Left lung (tissue), 4 donors: ENCODE measurements at regions not wholly inside any gene's neighbourhood (a gene's known extent, or its start where the extent isn't known, plus 50 kb on each side); places are given as distances from the start of the nearest gene placed in this dataset.
"Not testable (repeated sequence)": the region's sequence is repeated elsewhere in the genome, so short reads cannot be mapped to it uniquely, and the experiment has no call there.

Experiments used
- ATAC-seq: fragments of 200-7000 bp; cut with Tn5 transposase; one replicate; pipeline ENCODE4 v1.9.1; 2020; ENCODE audit warnings: moderate library complexity
- DNase-seq, 4 donors: peaks; one replicate each; pipeline ENCODE4 v3.0.0-alpha.2; 2013 to 2020
- H3K27ac ChIP-seq, 2 donors: fragments of 200-600 bp; sonication (generic) in 1 of 2; one replicate each; pipeline versions ENCODE4 v1.5.0 to v1.8.0; 2020 to 2021
- H3K27me3 ChIP-seq, 2 donors: fragments of 200-600 bp; sonication (generic) in 1 of 2; one replicate each; pipeline versions ENCODE4 v1.5.0 to v1.8.0; 2020 to 2021
- H3K36me3 ChIP-seq, 2 donors: fragments of 200-600 bp; sonication (generic) in 1 of 2; one replicate each; pipeline versions ENCODE4 v1.5.0 to v1.8.0; 2020 to 2021
- H3K4me1 ChIP-seq, 2 donors: fragments of 200-600 bp; one replicate each; pipeline ENCODE4 v1.8.0; 2021
- H3K4me3 ChIP-seq, 2 donors: fragments of 200-600 bp; sonication (generic) in 1 of 2; one replicate each; pipeline versions ENCODE4 v1.5.0 to v1.8.0; 2020 to 2021; ENCODE audit warnings: mild to moderate bottlenecking in 1 of 2
- H3K9me3 ChIP-seq, 2 donors: fragments of 200-600 bp; sonication (generic) in 1 of 2; one replicate each; pipeline versions ENCODE4 v1.5.0 to v1.8.0; 2020 to 2021
- intact Hi-C, 2 donors: fragments of 100-400 bp; cut with DNase I; formaldehyde crosslinking; loops; one replicate each; pipeline versions ENCODE4 v1.11.2 to v1.14.2; 2022
- TF ChIP-seq, protein P1 (sequence below), 2 donors: fragments of 200-600 bp; sonication (generic) in 1 of 2; IDR thresholded peaks; one replicate each; pipeline versions ENCODE4 v1.5.0 to v1.8.0; 2021; ENCODE audit warnings: antibody characterized with exemption in 2 of 2
- donor health status: DM: no; HTN: yes; CAD: no.
- donor health status: DM: no; HTN: no; CAD: no.

DNA sequence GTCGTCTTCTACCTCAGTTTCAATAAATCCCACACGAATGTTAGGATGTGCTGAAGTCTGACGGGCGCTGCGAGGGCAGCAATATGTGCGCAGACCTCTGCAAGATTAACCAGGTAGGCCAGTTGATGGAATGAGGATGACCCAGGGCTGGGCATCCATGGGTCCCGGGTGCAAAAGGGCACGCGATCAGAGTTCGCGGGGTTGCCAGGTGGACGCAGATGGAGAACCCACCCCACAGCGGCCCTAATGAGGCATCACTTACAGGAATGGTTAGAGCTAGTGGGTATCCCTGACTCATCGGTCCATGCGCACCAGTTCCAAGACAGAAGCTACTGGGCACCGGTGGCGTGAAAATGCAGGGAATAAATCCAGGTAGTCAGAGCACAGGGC lies 2116.0 kb downstream of the TP53TG3F start:
- Histone ChIP-seq H3K27me3 (no peaks in the 10 kb centered on the region), H3K27ac (no peak overlapping the region), H3K36me3 (no peaks in the 10 kb centered on the region), H3K4me3 (no peak overlapping the region), H3K9me3 (peaks cover 0 to 75% of the 10 kb centered on the region in 2 donors), H3K4me1 (no peaks in the 10 kb centered on the region)
- TF ChIP-seq, protein P1, sequence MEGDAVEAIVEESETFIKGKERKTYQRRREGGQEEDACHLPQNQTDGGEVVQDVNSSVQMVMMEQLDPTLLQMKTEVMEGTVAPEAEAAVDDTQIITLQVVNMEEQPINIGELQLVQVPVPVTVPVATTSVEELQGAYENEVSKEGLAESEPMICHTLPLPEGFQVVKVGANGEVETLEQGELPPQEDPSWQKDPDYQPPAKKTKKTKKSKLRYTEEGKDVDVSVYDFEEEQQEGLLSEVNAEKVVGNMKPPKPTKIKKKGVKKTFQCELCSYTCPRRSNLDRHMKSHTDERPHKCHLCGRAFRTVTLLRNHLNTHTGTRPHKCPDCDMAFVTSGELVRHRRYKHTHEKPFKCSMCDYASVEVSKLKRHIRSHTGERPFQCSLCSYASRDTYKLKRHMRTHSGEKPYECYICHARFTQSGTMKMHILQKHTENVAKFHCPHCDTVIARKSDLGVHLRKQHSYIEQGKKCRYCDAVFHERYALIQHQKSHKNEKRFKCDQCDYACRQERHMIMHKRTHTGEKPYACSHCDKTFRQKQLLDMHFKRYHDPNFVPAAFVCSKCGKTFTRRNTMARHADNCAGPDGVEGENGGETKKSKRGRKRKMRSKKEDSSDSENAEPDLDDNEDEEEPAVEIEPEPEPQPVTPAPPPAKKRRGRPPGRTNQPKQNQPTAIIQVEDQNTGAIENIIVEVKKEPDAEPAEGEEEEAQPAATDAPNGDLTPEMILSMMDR (IDR thresholded peaks at IDR 0.05) = no peak
- ATAC-seq (no peak), DNase-seq (no peak)
- intact Hi-C loops = no loop called here

DNA sequence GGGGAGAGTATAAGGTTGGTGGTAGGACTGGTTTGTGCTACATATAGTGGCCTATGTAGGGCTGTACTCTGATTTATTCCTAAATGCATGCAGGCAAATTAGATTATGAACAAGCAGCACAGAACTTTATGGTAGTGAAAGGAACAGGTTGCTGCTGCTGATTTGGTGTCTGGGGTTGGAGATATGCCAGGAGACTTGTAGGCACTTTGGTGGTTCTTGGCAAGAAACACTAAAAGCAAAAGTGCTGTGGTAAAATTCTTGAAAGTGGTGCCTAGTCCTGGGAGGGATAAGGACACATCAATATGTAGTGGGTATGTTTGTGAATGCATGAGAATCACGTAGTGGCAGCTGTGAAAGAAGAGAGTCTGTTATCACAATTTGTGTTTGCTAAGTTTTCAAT lies 2126.0 kb downstream of the TP53TG3F start:
- Histone ChIP-seq H3K27ac (no peak overlapping the region), H3K36me3 (no peaks in the 10 kb centered on the region), H3K4me3 (no peak overlapping the region), H3K4me1 (no peaks in the 10 kb centered on the region), H3K9me3 (peaks cover 0 to 26% of the 10 kb centered on the region in 2 donors), H3K27me3 (no peaks in the 10 kb centered on the region)
- TF ChIP-seq, protein P1 (IDR thresholded peaks at IDR 0.05) = no peak
- DNase-seq (no peak), ATAC-seq (no peak)
- intact Hi-C loops = no loop called here

DNA sequence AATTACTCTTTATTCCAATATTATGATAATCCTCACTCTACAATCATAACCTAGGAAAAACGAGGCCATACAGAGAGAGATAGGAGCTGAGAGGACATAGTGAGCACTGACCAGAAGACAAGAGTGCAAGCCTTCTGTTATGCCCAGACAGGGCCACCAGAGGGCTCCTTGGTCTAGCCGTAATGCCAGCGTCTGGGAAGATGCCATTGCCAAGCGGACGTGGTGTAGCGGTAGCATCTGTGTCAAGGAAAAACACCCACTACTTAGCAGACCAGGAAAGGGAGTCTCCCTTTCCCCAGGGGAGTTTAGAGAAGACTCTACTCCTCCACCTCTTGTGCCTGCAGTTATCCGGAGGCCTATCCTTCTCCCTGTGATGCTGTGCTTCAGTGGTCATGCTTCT lies 2131.5 kb downstream of the TP53TG3F start:
- H3K4me3 ChIP-seq, H3K36me3 ChIP-seq, intact Hi-C loops, DNase-seq, H3K27ac ChIP-seq, ATAC-seq, H3K4me1 ChIP-seq, H3K27me3 ChIP-seq: not testable (repeated sequence)
- peaks cover 0 to 32% of the 10 kb centered on the region in 2 donors for H3K9me3 ChIP-seq

DNA sequence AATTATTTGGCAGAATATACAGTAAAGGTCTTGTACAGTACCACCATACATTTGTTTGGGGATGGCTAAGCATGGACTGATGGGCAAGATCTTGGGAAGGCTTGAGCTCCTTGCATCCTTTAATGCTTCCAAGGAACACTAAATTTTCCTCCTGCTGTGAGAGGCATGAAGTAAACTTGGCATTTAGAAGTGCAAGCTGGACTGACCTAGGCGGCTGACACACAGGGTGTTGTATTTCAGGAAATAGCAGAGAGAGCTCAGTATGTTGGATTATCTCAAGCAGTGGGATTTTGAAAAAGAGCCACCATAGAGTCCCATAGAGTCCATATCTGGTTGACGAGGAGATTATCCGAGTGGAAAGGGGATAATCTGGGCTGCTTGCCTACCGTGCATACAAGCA lies 2137.1 kb downstream of the TP53TG3F start:
- TF ChIP-seq, protein P1 (IDR thresholded peaks at IDR 0.05) = no peak
- Histone ChIP-seq H3K4me1 (no peaks in the 10 kb centered on the region), H3K36me3 (no peaks in the 10 kb centered on the region), H3K27me3 (no peaks in the 10 kb centered on the region), H3K9me3 (peaks cover 0 to 28% of the 10 kb centered on the region in 2 donors), H3K27ac (no peak overlapping the region), H3K4me3 (no peak overlapping the region)
- intact Hi-C loops = no loop called here
- DNase-seq (no peak), ATAC-seq (no peak)

DNA sequence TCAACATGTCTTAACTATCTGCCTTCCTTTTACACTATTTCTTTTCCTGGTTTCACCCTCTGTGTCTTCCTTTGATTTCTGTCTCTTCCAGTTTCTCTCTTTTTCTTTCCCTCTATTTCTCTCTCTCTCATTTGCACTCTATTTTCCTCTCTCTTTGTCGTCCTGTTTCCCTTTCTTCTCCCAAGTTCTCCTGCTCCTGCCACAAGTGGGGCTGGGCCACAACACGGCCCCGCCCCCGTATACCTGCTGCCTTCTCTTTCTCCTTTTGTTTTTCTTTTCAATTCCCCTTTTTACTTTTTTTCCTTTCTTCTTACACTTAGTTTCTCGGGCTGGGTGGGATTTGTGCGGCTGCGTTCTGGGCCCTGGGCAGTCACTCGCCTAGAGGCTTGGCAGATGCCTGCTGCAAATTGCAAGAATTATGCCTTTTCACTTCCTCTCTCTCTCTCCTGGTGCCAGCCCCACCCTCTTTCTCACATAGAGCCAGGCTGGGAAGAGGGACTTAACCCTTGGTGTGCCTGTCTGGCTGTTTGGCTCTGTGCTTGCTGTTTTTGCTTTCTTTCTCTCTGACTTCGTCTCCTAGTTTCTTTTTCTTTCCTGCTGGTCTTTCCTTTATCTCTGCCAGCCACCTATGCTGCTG lies 2139.4 kb downstream of the TP53TG3F start:
- Histone ChIP-seq H3K36me3 (no peaks in the 10 kb centered on the region), H3K9me3 (peaks cover 0 to 18% of the 10 kb centered on the region in 2 donors), H3K4me3 (no peak overlapping the region), H3K27me3 (no peaks in the 10 kb centered on the region), H3K4me1 (no peaks in the 10 kb centered on the region), H3K27ac (no peak overlapping the region)
- TF ChIP-seq, protein P1 (IDR thresholded peaks at IDR 0.05) = no peak
- DNase-seq = no peak
- intact Hi-C loops = no loop called here
- no peak for ATAC-seq
